Activated T-helper 17 cell treated with anti-CD3 and anti-CD28 coated beads, Interleukin-2, amount 50 U/mL, for 72 hours (primary cell): ENCODE measurements at regions not wholly inside any gene's neighbourhood (a gene's known extent, or its start where the extent isn't known, plus 50 kb on each side); places are given as distances from the start of the nearest gene placed in this dataset.

Source experiments
- ATAC-seq: fragments of 150-1000 bp; cut with Tn5 transposase; replicated peaks from 2 replicates; pipeline ENCODE4 v1.10.0; 2021; ENCODE audit warnings: mild to moderate bottlenecking, moderate library complexity
- H3K27ac Mint-ChIP-seq: one replicate; pipeline ENCODE4 v1.8.0; 2022; ENCODE audit warnings: mixed read lengths
- H3K27me3 Mint-ChIP-seq: one replicate; pipeline ENCODE4 v1.8.0; 2022; ENCODE audit warnings: mixed read lengths
- H3K36me3 Mint-ChIP-seq: one replicate; pipeline ENCODE4 v1.8.0; 2022; ENCODE audit warnings: low read depth, mild to moderate bottlenecking, mixed read lengths
- H3K4me1 Mint-ChIP-seq: one replicate; pipeline ENCODE4 v1.8.0; 2022; ENCODE audit warnings: mixed read lengths
- H3K4me3 Mint-ChIP-seq: one replicate; pipeline ENCODE4 v1.8.0; 2022; ENCODE audit warnings: mild to moderate bottlenecking, mixed read lengths
- H3K9me3 Mint-ChIP-seq: one replicate; pipeline ENCODE4 v1.8.0; 2022; ENCODE audit warnings: mixed read lengths

DNA sequence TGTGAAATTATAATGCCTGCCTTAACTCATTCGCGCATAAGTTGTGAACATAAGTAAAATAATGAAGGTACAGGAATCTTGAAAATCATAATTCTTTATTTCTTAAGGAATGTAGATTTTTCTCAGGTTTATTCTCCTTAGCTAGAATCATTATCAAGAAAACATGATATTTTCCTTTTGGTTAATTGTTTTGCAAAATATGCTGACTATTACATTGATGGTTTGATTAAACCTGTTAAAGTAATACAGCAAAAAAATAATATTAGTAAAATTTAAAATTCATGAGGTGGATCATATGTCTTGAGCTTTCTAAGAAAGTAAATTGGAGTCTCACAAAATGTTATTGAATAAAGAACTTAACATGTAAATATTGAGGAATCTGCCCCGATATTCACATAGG lies 178.7 kb upstream of the TRAM1L1 start:
- no peak overlapping the region for H3K27ac Mint-ChIP-seq
- no peak overlapping the region for H3K4me3 Mint-ChIP-seq
- H3K9me3 Mint-ChIP-seq = peaks cover 8% of the 10 kb centered on the region

DNA sequence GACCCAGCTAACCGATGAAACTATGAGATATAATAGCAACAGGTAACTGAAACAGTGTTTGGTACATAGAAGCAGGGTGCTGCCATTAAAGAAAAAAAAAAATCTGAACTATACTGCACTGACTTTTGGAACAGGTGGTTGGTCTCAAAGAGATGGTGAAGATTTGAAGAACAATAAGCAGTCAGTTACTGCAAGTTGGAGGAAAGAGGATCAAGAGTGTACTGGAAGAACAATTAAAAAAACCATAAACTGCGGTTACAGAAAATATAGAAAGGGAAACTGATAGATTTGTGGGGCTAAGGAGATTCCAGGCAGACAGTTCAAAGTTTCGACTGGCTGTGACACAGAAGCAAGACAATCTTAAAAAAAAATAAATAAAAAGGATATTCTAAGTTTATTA lies 181.9 kb upstream of the TRAM1L1 start:
- ATAC-seq = no peak
- Mint-ChIP-seq H3K4me1 (no peaks in the 10 kb centered on the region), H3K27ac (no peak overlapping the region), H3K36me3 (no peaks in the 10 kb centered on the region), H3K9me3 (peaks cover 5% of the 10 kb centered on the region), H3K4me3 (no peak overlapping the region), H3K27me3 (no peaks in the 10 kb centered on the region)

More for the DNA sequence above, 178.7 kb upstream of the TRAM1L1 start:
- ATAC-seq = no peak
- H3K4me1 Mint-ChIP-seq = no peaks in the 10 kb centered on the region
- no peaks in the 10 kb centered on the region for H3K36me3 Mint-ChIP-seq
- H3K27me3 Mint-ChIP-seq = no peaks in the 10 kb centered on the region

DNA sequence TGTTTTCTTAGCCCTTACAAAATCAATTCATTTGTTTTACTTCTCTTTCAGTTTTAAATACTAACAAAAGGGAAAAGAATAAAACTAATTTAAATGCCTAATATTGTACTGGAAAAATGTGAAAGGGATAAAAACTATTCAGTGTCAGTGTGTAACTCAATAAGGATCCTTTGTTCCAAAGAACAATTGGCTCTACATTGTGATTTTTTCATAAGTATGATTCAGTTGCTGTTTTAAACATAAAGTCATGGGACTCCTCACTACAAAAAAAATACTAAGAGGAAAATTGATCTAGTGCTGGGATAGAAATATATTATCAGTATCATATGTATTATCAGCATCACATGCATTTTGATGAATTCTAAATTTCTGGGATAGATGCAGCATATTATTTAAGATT lies 199.4 kb upstream of the TRAM1L1 start:
- Mint-ChIP-seq H3K4me3 (no peak overlapping the region), H3K27me3 (no peaks in the 10 kb centered on the region), H3K27ac (no peak overlapping the region), H3K4me1 (no peaks in the 10 kb centered on the region), H3K36me3 (no peaks in the 10 kb centered on the region), H3K9me3 (peaks cover 5% of the 10 kb centered on the region)
- ATAC-seq = no peak

DNA sequence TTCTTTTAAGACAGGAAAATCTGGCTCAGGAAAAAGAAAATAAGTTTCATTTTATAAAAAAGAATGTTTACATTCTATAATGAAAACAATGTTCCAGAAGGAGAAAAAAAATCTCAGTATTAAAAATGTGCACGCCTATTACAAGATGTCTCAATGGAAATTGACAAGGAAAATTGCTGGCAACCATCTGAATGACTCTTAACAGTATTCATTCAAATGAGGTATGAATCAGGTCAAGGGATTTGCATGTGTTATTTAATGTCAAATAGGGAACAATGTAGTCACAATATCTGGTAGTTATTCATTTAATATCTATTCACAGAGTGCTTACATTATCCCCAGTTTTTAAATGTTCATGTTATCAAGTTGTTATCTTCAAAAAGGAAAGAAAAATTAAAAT lies 208.4 kb upstream of the TRAM1L1 start:
- Mint-ChIP-seq H3K9me3 (peaks cover 7% of the 10 kb centered on the region), H3K36me3 (no peaks in the 10 kb centered on the region), H3K4me1 (no peaks in the 10 kb centered on the region), H3K4me3 (no peak overlapping the region), H3K27ac (no peak overlapping the region), H3K27me3 (no peaks in the 10 kb centered on the region)
- ATAC-seq = no peak

DNA sequence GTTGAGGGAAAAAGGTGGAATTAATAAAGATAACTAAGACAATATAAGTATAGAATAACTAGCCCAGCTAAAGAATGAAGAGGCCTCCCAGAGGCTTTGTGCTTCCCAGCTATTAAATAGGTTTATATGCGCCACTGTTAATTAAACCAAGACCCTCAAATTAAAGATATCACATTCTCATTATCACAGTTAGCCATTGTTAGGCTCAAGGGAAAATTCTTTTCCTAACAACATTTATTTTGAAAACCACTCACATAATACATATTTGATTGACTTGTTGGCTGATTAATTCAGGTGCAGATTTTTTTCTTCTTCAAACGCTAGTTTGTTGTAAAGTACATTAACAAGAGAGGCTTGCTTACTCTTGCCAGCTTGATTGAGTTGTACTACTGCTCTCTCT lies 216.8 kb upstream of the TRAM1L1 start:
- Mint-ChIP-seq H3K4me3 (no peak overlapping the region), H3K9me3 (no peaks in the 10 kb centered on the region), H3K27ac (no peak overlapping the region), H3K27me3 (no peaks in the 10 kb centered on the region), H3K36me3 (no peaks in the 10 kb centered on the region), H3K4me1 (no peaks in the 10 kb centered on the region)
- ATAC-seq = no peak

DNA sequence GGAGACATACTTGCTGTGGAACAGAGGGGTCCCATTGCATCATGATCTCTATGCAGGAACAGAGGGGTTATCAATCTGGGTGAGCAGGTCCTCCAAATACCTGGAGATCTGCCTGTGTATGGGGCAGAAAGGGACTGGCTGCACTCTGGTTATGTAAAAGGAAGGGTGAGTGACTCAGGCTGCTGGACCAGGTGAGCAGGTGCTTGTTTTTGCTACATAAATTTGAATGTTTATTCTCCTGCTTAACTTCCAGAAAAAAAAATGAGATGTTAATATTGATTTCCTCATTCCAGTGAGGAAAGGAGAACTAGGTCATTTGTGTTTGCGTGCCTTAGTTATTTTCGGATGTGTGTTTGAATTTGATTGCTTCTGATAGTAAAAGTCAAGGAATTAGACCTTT lies 225.8 kb upstream of the TRAM1L1 start:
- Mint-ChIP-seq H3K4me3 (no peak overlapping the region), H3K27me3 (no peaks in the 10 kb centered on the region), H3K4me1 (no peaks in the 10 kb centered on the region), H3K27ac (no peak overlapping the region), H3K36me3 (no peaks in the 10 kb centered on the region), H3K9me3 (peaks cover 5% of the 10 kb centered on the region)
- ATAC-seq = no peak

DNA sequence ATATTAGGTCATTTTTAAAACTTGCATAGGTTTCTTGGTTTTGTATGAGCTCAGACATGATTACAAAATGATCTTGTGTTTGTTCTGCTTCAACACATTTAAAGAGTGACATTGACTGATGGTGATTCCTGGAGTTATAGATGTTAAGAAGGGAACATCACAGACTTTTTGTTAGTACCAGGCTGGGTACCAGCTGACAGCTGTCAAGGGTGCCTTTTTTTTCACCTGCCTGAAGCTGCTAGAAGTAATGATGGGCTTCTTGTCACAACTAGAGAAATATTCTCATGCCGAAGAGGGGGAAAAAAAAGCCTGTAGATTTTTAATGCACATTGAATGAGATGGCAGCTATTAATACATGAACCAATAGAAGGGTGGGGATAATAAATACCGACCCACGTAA lies 226.6 kb upstream of the TRAM1L1 start:
- H3K9me3 Mint-ChIP-seq = peaks cover 5% of the 10 kb centered on the region
- no peak overlapping the region for H3K4me3 Mint-ChIP-seq
- H3K27ac Mint-ChIP-seq = no peak overlapping the region
- ATAC-seq = no peak
- no peaks in the 10 kb centered on the region for H3K27me3 Mint-ChIP-seq
- H3K36me3 Mint-ChIP-seq = no peaks in the 10 kb centered on the region
- H3K4me1 Mint-ChIP-seq = no peaks in the 10 kb centered on the region

DNA sequence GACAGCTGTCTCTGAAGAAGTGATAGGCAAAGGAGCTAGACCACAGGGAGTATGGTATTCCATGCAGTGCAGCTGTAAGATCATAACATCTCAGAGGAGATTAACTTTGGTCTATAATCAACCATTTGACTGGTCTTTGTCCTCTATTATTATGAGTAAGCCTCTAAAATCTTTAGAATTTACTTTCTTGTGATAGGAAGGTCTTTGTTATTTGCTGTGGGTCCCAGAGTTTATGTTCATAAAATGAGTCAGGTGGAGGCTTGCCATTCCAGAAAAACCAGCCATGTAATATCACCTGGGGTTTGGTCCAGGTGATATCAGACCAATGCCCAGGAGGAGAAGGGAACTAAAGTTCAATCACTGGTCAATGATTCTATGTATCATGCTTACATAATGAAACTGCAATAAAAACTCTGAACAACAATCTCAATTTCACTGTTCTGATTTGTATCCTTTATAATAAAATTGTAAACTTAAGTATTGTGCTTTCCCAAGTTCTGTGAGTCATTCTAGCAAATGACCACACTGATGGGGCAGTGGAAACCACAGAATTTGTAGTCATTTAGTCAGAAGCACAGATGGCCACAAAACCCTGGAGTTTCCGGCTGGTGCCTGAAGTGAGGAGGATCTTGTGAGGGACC lies 239.6 kb upstream of the TRAM1L1 start:
- Mint-ChIP-seq H3K9me3 (peaks cover 4% of the 10 kb centered on the region), H3K36me3 (no peaks in the 10 kb centered on the region), H3K27ac (no peak overlapping the region), H3K27me3 (no peaks in the 10 kb centered on the region), H3K4me3 (no peak overlapping the region), H3K4me1 (no peaks in the 10 kb centered on the region)
- no peak for ATAC-seq

DNA sequence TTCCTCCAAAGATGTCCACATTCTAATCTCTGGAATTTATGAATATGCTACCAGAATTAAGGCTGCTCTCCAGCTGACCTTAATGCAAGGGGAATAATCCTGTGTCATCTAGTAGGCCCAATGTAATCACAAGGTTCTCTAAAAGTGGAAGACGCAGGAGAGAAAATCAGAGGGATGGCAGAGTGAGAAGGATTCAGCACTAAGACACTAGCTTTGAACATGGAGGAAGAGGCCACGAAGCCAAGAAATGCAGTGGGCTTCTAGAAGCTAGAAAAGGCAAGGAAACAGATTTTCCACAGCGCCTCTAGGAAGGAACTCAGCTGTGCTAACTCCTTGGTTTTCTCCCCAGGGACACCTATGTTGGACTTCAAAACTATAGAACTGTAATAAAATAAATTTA lies 240.7 kb upstream of the TRAM1L1 start:
- no peak overlapping the region for H3K4me3 Mint-ChIP-seq
- H3K27ac Mint-ChIP-seq = no peak overlapping the region
- H3K4me1 Mint-ChIP-seq = no peaks in the 10 kb centered on the region
- no peaks in the 10 kb centered on the region for H3K27me3 Mint-ChIP-seq
- peaks cover 4% of the 10 kb centered on the region for H3K9me3 Mint-ChIP-seq
- ATAC-seq = no peak
- no peaks in the 10 kb centered on the region for H3K36me3 Mint-ChIP-seq

DNA sequence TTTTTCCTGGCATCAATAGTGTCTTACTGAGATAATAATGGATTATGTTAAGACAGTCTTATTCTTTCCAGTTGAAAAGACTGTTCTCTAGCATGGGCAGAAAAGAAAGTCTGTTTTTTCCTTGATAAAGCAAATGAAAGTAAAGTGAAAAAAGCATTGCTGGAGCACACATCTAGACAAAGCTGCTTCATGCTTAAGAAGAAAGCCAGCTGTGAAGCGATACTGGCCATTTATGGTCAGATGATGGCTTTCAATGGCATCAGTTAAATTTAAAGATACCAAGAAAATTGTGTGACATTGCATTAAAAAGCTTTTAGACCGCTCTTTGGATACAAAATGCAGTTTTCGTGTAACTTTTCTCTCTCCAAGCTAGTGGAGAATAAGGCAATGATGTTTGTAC lies 242.1 kb upstream of the TRAM1L1 start:
- Mint-ChIP-seq H3K27ac (no peak overlapping the region), H3K9me3 (peaks cover 4% of the 10 kb centered on the region), H3K4me3 (no peak overlapping the region), H3K4me1 (no peaks in the 10 kb centered on the region), H3K36me3 (no peaks in the 10 kb centered on the region), H3K27me3 (no peaks in the 10 kb centered on the region)
- ATAC-seq = no peak

DNA sequence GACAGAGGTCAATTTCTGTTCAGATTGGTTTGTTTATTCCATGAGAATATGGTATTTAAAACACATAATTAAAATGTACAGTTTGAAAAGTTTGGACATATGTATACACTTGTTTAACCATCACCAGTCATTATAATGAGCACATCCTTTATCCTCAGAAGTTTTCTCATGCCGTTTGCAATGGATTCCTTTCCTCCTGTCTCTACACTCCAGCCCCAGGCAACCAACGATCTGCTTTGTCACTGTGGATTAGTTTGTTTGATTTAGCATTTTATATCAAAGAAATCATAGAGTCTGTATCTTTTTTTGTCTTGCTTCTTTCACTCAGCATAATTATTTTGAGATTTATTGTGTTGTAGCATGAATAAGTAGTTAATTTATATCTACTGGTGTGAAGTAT lies 243.0 kb upstream of the TRAM1L1 start:
- Mint-ChIP-seq H3K4me1 (no peaks in the 10 kb centered on the region), H3K9me3 (peaks cover 4% of the 10 kb centered on the region), H3K4me3 (no peak overlapping the region), H3K36me3 (no peaks in the 10 kb centered on the region), H3K27ac (no peak overlapping the region), H3K27me3 (no peaks in the 10 kb centered on the region)
- no peak for ATAC-seq

DNA sequence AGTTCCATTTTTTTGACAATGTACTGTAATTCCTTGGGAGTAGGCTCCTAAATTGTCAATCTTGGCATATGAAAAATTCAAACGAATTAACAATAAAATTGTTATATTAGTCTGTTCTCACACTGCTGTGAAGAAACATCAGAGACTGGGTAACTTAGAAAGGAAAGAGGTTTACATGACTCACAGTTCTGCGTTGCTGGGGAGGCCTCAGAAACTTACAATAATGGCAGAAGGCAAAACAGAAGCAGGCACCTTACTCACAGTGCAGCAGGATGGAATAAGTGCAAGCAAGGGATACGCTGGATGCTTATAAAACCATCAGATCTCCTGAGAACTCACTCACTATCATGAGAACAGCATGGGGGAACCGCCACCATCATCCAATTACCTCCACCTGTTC lies 246.4 kb upstream of the TRAM1L1 start:
- Mint-ChIP-seq H3K9me3 (peaks cover 4% of the 10 kb centered on the region), H3K4me1 (no peaks in the 10 kb centered on the region), H3K36me3 (no peaks in the 10 kb centered on the region), H3K27ac (no peak overlapping the region), H3K4me3 (no peak overlapping the region), H3K27me3 (no peaks in the 10 kb centered on the region)
- ATAC-seq = no peak

DNA sequence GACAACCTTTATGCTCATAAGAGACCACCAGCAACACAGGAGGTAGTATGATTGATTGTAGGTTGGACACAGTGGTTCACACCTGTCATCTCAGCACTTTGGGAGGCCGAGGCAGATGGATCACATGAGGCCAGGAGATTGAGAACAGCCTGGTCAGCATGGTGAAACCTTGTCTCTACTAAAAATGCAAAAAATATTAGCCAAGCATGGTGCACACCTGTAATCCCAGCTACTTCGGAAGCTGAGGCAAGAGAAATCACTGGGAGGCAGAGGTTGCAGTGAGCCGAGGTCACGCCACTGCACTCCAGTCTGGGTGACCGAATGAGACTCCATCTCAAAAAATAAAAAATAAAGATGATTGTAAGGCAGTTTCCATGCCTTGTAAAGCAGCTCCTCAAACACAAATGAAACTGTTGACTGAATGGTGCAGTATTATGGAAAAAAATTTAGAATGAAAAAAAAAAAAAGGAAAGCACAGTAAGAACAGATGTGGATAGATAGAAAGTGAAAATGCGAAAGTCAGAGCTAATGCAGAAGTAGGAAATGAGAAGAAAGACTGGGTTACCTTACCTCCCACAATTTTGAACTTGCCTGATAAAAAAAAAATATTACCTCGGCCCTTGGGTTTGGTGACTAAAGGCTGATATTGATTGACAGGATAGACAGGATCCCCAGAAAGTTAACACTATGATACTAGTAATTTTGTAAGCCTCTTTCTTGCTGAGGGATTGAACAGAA lies 249.2 kb upstream of the TRAM1L1 start:
- Mint-ChIP-seq H3K4me3 (no peak overlapping the region), H3K27me3 (no peaks in the 10 kb centered on the region), H3K36me3 (no peaks in the 10 kb centered on the region), H3K9me3 (peaks cover 6% of the 10 kb centered on the region), H3K4me1 (no peaks in the 10 kb centered on the region), H3K27ac (no peak overlapping the region)
- no peak for ATAC-seq

DNA sequence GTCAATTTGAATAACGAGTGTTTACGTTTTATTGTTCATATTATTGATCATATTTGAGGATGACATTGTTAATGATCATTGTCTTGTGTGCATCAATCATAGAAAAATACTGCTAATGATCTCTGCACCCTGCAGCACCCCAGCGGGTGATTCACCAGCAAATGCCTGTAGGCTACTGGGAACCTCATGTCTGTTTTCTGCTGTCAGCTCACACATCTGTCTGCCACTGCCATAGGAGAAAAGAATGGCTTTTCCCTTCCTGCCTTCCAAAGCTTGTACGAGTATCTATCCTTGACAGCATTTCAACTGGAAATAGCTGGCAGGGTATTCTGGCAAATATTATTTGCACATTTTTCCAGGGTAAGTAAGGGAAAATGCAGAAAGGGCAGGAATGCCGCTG lies 272.1 kb upstream of the TRAM1L1 start:
- ATAC-seq = no peak
- no peaks in the 10 kb centered on the region for H3K9me3 Mint-ChIP-seq

DNA sequence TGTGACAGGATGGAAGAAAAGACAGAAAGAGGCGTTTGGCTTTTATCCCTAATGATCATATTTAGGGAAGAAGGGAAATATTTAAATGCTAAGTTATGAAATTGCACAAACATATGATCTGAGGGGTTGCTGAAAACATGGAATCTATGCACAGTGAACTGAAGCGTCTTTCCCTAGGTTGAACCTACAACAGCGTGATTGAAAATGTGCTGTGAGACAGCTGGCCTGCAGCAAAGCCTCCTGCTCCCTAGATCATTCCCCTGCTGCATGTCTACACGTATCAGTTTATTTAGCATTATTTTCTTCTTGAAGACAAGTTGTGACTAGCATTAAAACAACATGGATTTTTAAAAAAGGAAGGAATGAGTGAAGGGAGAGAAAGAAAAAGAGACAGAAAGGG lies 272.5 kb upstream of the TRAM1L1 start:
- Mint-ChIP-seq H3K4me1 (no peaks in the 10 kb centered on the region), H3K27ac (no peak overlapping the region), H3K4me3 (no peak overlapping the region), H3K27me3 (no peaks in the 10 kb centered on the region), H3K36me3 (no peaks in the 10 kb centered on the region), H3K9me3 (no peaks in the 10 kb centered on the region)
- ATAC-seq = no peak

More for the DNA sequence above, 272.1 kb upstream of the TRAM1L1 start:
- Mint-ChIP-seq H3K4me3 (no peak overlapping the region), H3K27ac (no peak overlapping the region), H3K36me3 (no peaks in the 10 kb centered on the region), H3K4me1 (no peaks in the 10 kb centered on the region), H3K27me3 (no peaks in the 10 kb centered on the region)
